ENCODE measurements at regions not wholly inside any gene's neighbourhood (a gene's known extent, or its start where the extent isn't known, plus 50 kb on each side); places are given as distances from the start of the nearest gene placed in this dataset.
"Not testable (repeated sequence)": the region's sequence is repeated elsewhere in the genome, so short reads cannot be mapped to it uniquely, and the experiment has no call there.

DNA sequence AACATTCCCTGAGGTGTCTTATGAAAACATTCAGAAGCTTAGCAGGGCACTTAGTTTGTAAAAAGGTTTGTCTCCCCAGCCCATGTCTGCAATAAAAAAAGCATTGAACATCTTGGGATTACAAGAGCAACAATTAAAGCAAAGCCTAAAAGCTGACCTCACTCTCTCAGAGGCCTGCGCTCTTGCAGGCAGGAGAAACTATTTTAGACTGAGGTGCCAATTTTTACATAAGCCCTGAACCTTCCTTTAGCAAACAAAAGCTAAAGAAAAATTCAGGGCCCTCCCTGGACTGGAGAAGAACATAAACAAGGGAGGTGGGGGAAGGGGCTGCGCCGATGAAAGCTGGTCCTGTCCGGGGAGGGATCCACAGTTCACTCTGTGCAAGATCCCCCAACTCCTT lies 312.7 kb upstream of the RNF32 start:
- no peak for DNase-seq (ENCODE audit: low read depth, low spot score)
- in situ Hi-C loops (cut with HindIII; ENCODE audit: low sequenced_read_pairs): no loop called here
- TF ChIP-seq, protein P1, sequence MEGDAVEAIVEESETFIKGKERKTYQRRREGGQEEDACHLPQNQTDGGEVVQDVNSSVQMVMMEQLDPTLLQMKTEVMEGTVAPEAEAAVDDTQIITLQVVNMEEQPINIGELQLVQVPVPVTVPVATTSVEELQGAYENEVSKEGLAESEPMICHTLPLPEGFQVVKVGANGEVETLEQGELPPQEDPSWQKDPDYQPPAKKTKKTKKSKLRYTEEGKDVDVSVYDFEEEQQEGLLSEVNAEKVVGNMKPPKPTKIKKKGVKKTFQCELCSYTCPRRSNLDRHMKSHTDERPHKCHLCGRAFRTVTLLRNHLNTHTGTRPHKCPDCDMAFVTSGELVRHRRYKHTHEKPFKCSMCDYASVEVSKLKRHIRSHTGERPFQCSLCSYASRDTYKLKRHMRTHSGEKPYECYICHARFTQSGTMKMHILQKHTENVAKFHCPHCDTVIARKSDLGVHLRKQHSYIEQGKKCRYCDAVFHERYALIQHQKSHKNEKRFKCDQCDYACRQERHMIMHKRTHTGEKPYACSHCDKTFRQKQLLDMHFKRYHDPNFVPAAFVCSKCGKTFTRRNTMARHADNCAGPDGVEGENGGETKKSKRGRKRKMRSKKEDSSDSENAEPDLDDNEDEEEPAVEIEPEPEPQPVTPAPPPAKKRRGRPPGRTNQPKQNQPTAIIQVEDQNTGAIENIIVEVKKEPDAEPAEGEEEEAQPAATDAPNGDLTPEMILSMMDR (IDR thresholded peaks at IDR 0.05; ENCODE audit: low read depth, low read length): no peak
- no peak overlapping the region for H3K4me3 ChIP-seq (ENCODE audit: low read depth, low read length)

DNA sequence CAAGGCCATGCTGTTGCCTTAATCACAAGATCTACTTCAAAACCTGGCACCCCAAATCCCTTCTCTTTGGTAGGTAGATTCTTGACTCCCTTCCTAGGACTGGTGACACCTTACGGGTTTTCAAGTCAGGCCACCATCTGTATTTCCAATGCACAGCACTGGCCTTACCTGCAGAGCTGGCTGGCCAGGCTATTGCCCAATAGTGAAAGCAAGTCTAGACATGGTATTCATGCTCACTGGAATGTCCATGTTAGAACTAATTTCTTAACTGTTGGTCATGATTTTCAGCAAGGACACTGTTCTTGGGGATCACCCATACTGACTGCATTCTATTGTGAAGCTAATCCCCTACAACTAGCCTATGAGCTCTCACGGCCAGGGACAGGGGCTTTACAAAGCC lies 313.1 kb upstream of the RNF32 start:
- no peak overlapping the region for H3K4me3 ChIP-seq (ENCODE audit: low read depth, low read length)
- TF ChIP-seq, protein P1 (IDR thresholded peaks at IDR 0.05; ENCODE audit: low read depth, low read length): no peak
- no peak for DNase-seq (ENCODE audit: low read depth, low spot score)
- in situ Hi-C loops (cut with HindIII; ENCODE audit: low sequenced_read_pairs): no loop called here

DNA sequence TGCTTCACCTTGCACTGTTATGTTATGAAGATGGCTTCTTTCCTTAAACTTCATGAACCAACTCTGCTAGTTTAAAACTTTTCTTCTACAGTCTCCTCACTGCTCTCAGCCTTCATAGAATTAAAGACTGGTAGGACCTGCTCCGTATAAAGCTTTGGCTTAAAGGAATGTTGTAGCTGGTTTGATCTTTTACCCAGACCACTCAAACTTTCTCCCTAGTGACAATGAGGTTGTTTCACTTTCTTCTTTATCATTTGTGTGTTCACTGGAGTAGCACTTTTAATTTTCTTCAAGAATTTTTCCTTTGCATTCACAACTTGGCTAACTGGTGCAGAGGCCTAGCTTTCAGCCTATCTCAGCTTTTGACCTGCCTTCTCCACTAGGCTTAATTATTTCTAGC lies 316.4 kb upstream of the RNF32 start:
- TF ChIP-seq, protein P1 (IDR thresholded peaks at IDR 0.05; ENCODE audit: low read depth, low read length): no peak
- no peak overlapping the region for H3K4me3 ChIP-seq (ENCODE audit: low read depth, low read length)
- in situ Hi-C loops (cut with HindIII; ENCODE audit: low sequenced_read_pairs): no loop called here
- DNase-seq (ENCODE audit: low read depth, low spot score): no peak

DNA sequence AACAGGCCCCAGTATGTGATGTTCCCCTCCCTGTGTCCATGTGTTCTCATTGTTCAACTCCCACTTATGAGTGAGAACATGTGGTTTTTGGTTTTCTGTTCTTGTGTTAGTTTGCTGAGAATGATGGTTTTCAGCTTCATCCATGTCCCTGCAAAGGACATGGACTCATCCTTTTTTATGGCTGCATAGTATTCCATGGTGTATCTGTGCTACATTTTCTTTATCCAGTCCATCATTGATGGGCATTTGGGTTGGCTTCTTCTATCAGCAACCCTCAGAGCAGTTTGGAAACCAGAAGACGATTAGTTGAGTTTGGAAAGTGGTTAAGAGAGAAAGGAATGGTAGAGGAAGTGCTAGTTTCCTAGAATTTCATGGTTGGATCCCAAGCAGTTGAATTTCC lies 319.1 kb upstream of the RNF32 start:
- in situ Hi-C loops (cut with HindIII; ENCODE audit: low sequenced_read_pairs): not testable (repeated sequence)

DNA sequence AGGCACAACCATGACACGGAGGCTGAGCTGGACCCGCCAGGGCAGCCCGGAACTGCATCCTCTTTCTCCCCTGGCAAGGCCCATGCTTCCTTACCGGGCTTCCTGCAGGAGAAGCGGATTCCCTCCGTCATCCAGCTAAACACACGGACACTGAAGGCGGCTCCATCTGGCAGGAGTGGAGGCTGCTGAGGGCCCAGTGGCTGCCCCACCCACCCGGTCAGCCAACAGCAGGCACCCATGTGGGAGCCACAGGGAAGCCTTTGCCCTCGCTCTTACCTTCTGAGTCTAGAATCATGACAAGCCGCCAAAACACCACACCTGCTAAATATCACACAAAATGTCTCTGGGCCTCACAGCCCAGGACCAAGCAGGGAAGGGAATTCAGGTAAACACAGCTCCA lies 321.6 kb upstream of the RNF32 start:
- TF ChIP-seq, protein P1 (IDR thresholded peaks at IDR 0.05; ENCODE audit: low read depth, low read length): no peak
- no peak overlapping the region for H3K4me3 ChIP-seq (ENCODE audit: low read depth, low read length)
- DNase-seq (ENCODE audit: low read depth, low spot score): no peak
- in situ Hi-C loops (cut with HindIII; ENCODE audit: low sequenced_read_pairs): no loop called here

More for the DNA sequence above, 319.1 kb upstream of the RNF32 start:
- DNase-seq (ENCODE audit: low read depth, low spot score); H3K4me3 ChIP-seq (ENCODE audit: low read depth, low read length): not testable (repeated sequence)

DNA sequence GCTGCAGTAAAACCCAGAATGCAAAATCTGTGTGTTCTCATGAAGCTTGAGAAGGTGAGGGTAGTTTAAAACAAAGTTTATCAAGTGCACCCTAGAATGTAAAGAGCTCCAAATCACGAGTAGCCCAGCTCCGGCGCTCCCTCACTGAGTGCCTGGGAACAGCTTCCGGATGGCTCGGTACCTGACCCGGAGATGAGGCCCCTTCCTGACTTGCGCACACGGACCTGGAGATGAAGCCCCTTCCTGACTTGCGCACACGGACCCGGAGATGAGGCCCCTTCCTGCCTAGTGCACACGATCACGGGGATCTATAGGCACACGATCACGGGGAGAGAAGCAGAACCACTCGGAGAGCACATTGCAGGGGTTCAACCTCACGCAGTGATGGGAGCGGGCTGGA lies 322.1 kb upstream of the RNF32 start:
- no peak for DNase-seq (ENCODE audit: low read depth, low spot score)
- H3K4me3 ChIP-seq (ENCODE audit: low read depth, low read length): no peak overlapping the region
- in situ Hi-C loops (cut with HindIII; ENCODE audit: low sequenced_read_pairs): no loop called here
- TF ChIP-seq, protein P1 (IDR thresholded peaks at IDR 0.05; ENCODE audit: low read depth, low read length): no peak

DNA sequence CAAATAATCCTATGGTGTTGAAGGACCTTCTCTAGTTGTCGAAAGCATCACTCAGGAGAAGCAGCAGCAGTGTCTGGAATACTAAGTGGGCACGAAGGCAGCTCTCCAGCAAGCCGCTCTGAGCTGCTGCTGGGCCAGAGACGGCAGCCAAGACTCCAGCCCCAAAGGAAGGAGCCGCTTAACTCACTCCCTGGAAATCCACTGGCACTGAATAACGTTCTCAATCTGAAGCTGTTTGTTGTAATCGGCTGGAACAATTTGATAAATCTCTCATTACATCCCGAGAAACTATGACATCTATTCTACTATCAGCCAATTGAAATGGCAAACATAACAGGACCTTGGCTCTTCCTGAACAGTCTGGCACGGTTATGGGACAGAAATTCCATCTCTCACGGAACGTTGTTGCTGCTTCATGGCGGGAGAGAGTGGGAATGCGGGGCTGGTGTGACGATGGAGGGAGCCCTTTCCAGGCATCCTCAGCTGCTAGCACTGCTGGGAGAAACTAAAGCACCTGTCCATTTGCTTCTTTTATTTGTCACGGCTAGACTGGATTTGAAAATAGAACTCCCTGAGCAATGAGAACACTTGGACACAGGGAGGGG lies 331.5 kb upstream of the RNF32 start:
- DNase-seq (ENCODE audit: low read depth, low spot score): no peak
- in situ Hi-C loops (cut with HindIII; ENCODE audit: low sequenced_read_pairs): no loop called here
- TF ChIP-seq, protein P1 (IDR thresholded peaks at IDR 0.05; ENCODE audit: low read depth, low read length): no peak

More for the DNA sequence above, 331.5 kb upstream of the RNF32 start:
- H3K4me3 ChIP-seq (ENCODE audit: low read depth, low read length): no peak overlapping the region
